ENCODE measurements at regions not wholly inside any gene's neighbourhood (a gene's known extent, or its start where the extent isn't known, plus 50 kb on each side); places are given as distances from the start of the nearest gene placed in this dataset.

DNA sequence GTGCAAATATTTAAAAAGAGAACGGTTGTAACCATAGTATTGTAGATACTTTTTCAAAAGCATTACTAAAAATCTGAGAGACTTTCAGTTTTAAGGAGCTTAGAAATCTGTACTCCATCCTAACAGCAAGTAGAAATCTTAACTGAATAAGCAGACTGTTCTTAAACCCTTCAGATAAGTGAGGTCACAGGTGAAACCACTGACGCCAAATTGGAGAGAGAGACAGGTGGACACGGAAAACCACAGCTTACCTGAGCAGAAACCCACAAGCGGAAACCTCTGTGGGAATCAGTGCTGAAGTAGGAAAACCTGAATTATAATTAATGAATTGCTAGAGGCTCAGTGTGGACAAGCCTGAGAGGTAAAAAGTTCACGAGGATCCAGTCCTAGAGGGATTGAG is 959.4 kb upstream of the CELF4 start:
- Histone ChIP-seq H3K27me3 (ENCODE audit: insufficient read depth, low read length) (no peaks in the 10 kb centered on the region), H3K4me2 (ENCODE audit: low read length) (no peak overlapping the region), H4K20me1 (ENCODE audit: insufficient read depth, low read length) (no peaks in the 10 kb centered on the region), H3K9me3 (ENCODE audit: insufficient read depth, low read depth, low read length) (no peaks in the 10 kb centered on the region), H3K79me2 (ENCODE audit: insufficient read depth, low read length) (no peaks in the 10 kb centered on the region), H3K4me1 (ENCODE audit: insufficient read depth, low read length) (no peaks in the 10 kb centered on the region), H3K4me3 (ENCODE audit: insufficient read depth, low read depth, low read length) (no peak overlapping the region), H2AFZ (ENCODE audit: low read depth, low read length) (no peak overlapping the region), H3K9ac (ENCODE audit: low read length) (no peak overlapping the region), H3K36me3 (ENCODE audit: insufficient read depth, low read length) (no peaks in the 10 kb centered on the region), H3K27ac (ENCODE audit: low read depth, low read length) (no peak overlapping the region)
- H3K9me3 Mint-ChIP-seq (ENCODE audit: unreplicated experiment) = no peaks in the 10 kb centered on the region
- no peak overlapping the region for H3K27ac Mint-ChIP-seq (ENCODE audit: unreplicated experiment)
- H3K36me3 Mint-ChIP-seq (ENCODE audit: low read depth, unreplicated experiment) = no peaks in the 10 kb centered on the region
- DNase-seq (ENCODE audit: low read depth) = no peak
- H3K4me1 Mint-ChIP-seq (ENCODE audit: low read depth, unreplicated experiment) = peaks cover 5% of the 10 kb centered on the region
- H3K27me3 Mint-ChIP-seq (ENCODE audit: low read depth, unreplicated experiment) = no peaks in the 10 kb centered on the region
- no peak overlapping the region for H3K4me3 Mint-ChIP-seq (ENCODE audit: unreplicated experiment)
- FAIRE-seq = peak; percentile 63
- no peak for TF ChIP-seq EZH2 (IDR thresholded peaks at IDR 0.05; ENCODE audit: insufficient read depth, low read length)
- TF ChIP-seq, protein P1, sequence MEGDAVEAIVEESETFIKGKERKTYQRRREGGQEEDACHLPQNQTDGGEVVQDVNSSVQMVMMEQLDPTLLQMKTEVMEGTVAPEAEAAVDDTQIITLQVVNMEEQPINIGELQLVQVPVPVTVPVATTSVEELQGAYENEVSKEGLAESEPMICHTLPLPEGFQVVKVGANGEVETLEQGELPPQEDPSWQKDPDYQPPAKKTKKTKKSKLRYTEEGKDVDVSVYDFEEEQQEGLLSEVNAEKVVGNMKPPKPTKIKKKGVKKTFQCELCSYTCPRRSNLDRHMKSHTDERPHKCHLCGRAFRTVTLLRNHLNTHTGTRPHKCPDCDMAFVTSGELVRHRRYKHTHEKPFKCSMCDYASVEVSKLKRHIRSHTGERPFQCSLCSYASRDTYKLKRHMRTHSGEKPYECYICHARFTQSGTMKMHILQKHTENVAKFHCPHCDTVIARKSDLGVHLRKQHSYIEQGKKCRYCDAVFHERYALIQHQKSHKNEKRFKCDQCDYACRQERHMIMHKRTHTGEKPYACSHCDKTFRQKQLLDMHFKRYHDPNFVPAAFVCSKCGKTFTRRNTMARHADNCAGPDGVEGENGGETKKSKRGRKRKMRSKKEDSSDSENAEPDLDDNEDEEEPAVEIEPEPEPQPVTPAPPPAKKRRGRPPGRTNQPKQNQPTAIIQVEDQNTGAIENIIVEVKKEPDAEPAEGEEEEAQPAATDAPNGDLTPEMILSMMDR (IDR thresholded peaks at IDR 0.05; ENCODE audit: insufficient read depth, low read depth, low read length) = no peak

DNA sequence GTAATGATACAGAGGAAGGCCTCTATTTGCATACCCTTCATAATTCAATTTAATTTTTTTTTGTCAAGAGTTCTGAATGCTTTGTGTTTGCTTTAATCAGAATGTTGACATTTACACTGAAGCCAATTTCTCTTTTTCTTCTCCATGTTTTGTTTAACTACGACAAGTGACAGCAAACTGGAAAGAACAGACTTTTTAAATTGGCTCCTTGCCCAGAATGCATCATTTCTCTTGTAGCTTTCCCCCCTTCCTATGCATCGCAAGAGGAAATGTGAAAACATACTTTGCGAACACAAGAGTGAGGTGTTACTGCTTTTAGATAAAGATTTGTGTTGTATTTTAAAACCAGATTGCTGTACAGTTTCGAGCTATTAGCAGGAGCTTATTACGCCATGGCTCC is 955.2 kb upstream of the CELF4 start:
- Histone ChIP-seq H3K4me3 (ENCODE audit: insufficient read depth, low read depth, low read length) (no peak overlapping the region), H3K27me3 (ENCODE audit: insufficient read depth, low read length) (no peaks in the 10 kb centered on the region), H3K9me3 (ENCODE audit: insufficient read depth, low read depth, low read length) (no peaks in the 10 kb centered on the region), H3K79me2 (ENCODE audit: insufficient read depth, low read length) (no peaks in the 10 kb centered on the region), H4K20me1 (ENCODE audit: insufficient read depth, low read length) (no peaks in the 10 kb centered on the region), H3K36me3 (ENCODE audit: insufficient read depth, low read length) (no peaks in the 10 kb centered on the region), H3K27ac (ENCODE audit: low read depth, low read length) (no peak overlapping the region), H3K4me1 (ENCODE audit: insufficient read depth, low read length) (no peaks in the 10 kb centered on the region), H3K9ac (ENCODE audit: low read length) (no peak overlapping the region), H2AFZ (ENCODE audit: low read depth, low read length) (no peak overlapping the region), H3K4me2 (ENCODE audit: low read length) (no peak overlapping the region)
- no peak for TF ChIP-seq EZH2 (IDR thresholded peaks at IDR 0.05; ENCODE audit: insufficient read depth, low read length)
- TF ChIP-seq, protein P1 (IDR thresholded peaks at IDR 0.05; ENCODE audit: insufficient read depth, low read depth, low read length) = no peak
- Mint-ChIP-seq H3K9me3 (ENCODE audit: unreplicated experiment) (no peaks in the 10 kb centered on the region), H3K4me3 (ENCODE audit: unreplicated experiment) (no peak overlapping the region), H3K27ac (ENCODE audit: unreplicated experiment) (no peak overlapping the region), H3K4me1 (ENCODE audit: low read depth, unreplicated experiment) (peaks cover 6% of the 10 kb centered on the region), H3K27me3 (ENCODE audit: low read depth, unreplicated experiment) (no peaks in the 10 kb centered on the region), H3K36me3 (ENCODE audit: low read depth, unreplicated experiment) (no peaks in the 10 kb centered on the region)
- FAIRE-seq = no peak
- no peak for DNase-seq (ENCODE audit: low read depth)

DNA sequence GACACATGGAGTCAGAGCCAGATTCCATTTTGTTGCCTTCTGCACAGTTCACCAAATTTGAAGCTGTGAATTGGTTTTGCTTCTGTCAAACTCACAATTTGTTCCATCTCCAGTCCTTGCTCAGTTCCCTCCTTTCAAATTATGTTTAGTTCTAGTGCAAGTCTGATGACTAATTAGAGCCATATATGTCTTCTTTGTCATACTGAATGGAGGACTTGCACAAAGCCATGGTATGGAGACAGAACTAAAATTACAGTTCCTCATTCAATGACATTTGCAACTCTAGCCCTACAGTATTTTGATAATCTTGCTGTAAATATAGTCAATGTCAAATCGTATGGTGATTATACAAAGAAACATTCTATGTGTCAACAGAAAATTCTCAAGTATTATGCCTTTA is 936.9 kb upstream of the CELF4 start:
- no peak overlapping the region for H3K27ac ChIP-seq (ENCODE audit: low read depth, low read length)
- H3K36me3 ChIP-seq (ENCODE audit: insufficient read depth, low read length) = no peaks in the 10 kb centered on the region
- no peak overlapping the region for H3K4me3 ChIP-seq (ENCODE audit: insufficient read depth, low read depth, low read length)
- no peaks in the 10 kb centered on the region for H3K4me1 ChIP-seq (ENCODE audit: insufficient read depth, low read length)
- no peaks in the 10 kb centered on the region for H3K9me3 ChIP-seq (ENCODE audit: insufficient read depth, low read depth, low read length)
- Mint-ChIP-seq H3K27me3 (ENCODE audit: low read depth, unreplicated experiment) (no peaks in the 10 kb centered on the region), H3K27ac (ENCODE audit: unreplicated experiment) (no peak overlapping the region), H3K4me3 (ENCODE audit: unreplicated experiment) (no peak overlapping the region), H3K36me3 (ENCODE audit: low read depth, unreplicated experiment) (no peaks in the 10 kb centered on the region), H3K4me1 (ENCODE audit: low read depth, unreplicated experiment) (peaks cover 12% of the 10 kb centered on the region), H3K9me3 (ENCODE audit: unreplicated experiment) (no peaks in the 10 kb centered on the region)
- DNase-seq (ENCODE audit: low read depth) (no peak), FAIRE-seq (no peak)
- H3K27me3 ChIP-seq (ENCODE audit: insufficient read depth, low read length) = no peaks in the 10 kb centered on the region
- TF ChIP-seq, protein P1 (IDR thresholded peaks at IDR 0.05; ENCODE audit: insufficient read depth, low read depth, low read length) = no peak
- no peak for TF ChIP-seq EZH2 (IDR thresholded peaks at IDR 0.05; ENCODE audit: insufficient read depth, low read length)
- no peak overlapping the region for H2AFZ ChIP-seq (ENCODE audit: low read depth, low read length)
- H4K20me1 ChIP-seq (ENCODE audit: insufficient read depth, low read length) = no peaks in the 10 kb centered on the region
- H3K9ac ChIP-seq (ENCODE audit: low read length) = no peak overlapping the region
- no peaks in the 10 kb centered on the region for H3K79me2 ChIP-seq (ENCODE audit: insufficient read depth, low read length)
- no peak overlapping the region for H3K4me2 ChIP-seq (ENCODE audit: low read length)
